Fibroblast of skin of left quadriceps (primary cell): ENCODE measurements at regions not wholly inside any gene's neighbourhood (a gene's known extent, or its start where the extent isn't known, plus 50 kb on each side); places are given as distances from the start of the nearest gene placed in this dataset.

Experiments
- DNase-seq, 2 experiments: peaks; one replicate each; pipeline ENCODE4 v3.0.0-alpha.2; 2013; ENCODE audit warnings: low read depth in 2 of 2

GRCh38 chr1:38287547-38287946, 241.0 kb upstream of the POU3F1 start:
- DNase-seq, result no peak

- no peak for DNase-seq
These were observed 240.4 kb upstream of the POU3F1 start for GRCh38 chr1:38287036-38287435.

GRCh38 chr1:38285807-38286530, 239.4 kb upstream of the POU3F1 start:
- no peak for DNase-seq

- DNase-seq, result no peak
These were observed 238.4 kb upstream of the POU3F1 start for GRCh38 chr1:38284953-38285352.

GRCh38 chr1:38283696-38284470, 237.3 kb upstream of the POU3F1 start:
- no peak for DNase-seq

GRCh38 chr1:38279148-38279547, 232.6 kb upstream of the POU3F1 start:
- DNase-seq, result no peak

- no peak for DNase-seq
These were observed 231.1 kb upstream of the POU3F1 start for GRCh38 chr1:38277646-38278045.

GRCh38 chr1:38275960-38276359, 229.4 kb upstream of the POU3F1 start:
- no peak for DNase-seq

GRCh38 chr1:38274974-38275373, 228.4 kb upstream of the POU3F1 start:
- no peak for DNase-seq

- DNase-seq, result no peak
These were observed 226.7 kb upstream of the POU3F1 start for GRCh38 chr1:38273196-38273804.

- DNase-seq, result no peak
These were observed 225.9 kb upstream of the POU3F1 start for GRCh38 chr1:38272515-38272914.

GRCh38 chr1:38270849-38271633, 224.4 kb upstream of the POU3F1 start:
- no peak for DNase-seq

GRCh38 chr1:38269923-38270848, 223.6 kb upstream of the POU3F1 start:
- no peak for DNase-seq

- DNase-seq, result no peak
These were observed 221.6 kb upstream of the POU3F1 start for GRCh38 chr1:38268226-38268625.

GRCh38 chr1:38267037-38268036, 220.7 kb upstream of the POU3F1 start:
- no peak for DNase-seq

- DNase-seq, result no peak
These were observed 219.6 kb upstream of the POU3F1 start for GRCh38 chr1:38266197-38266520.

GRCh38 chr1:38265293-38266196, 219.0 kb upstream of the POU3F1 start:
- no peak for DNase-seq

GRCh38 chr1:38263438-38263837, 216.8 kb upstream of the POU3F1 start:
- DNase-seq, result no peak

- no peak for DNase-seq
These were observed 215.0 kb upstream of the POU3F1 start for GRCh38 chr1:38261574-38261973.
